GM12865 (cell line): ENCODE measurements at regions not wholly inside any gene's neighbourhood (a gene's known extent, or its start where the extent isn't known, plus 50 kb on each side); places are given as distances from the start of the nearest gene placed in this dataset.

Experiments used
- DNase-seq: peaks from one replicate; pipeline ENCODE4 v3.0.0; 2010; ENCODE audit warnings: low read depth
- H3K4me3 ChIP-seq: 2 replicates; pipeline ENCODE4 v1.5.1; 2011; ENCODE audit warnings: mild to moderate bottlenecking, low read depth, low read length, control low read depth
- CTCF ChIP-seq: IDR thresholded peaks from 2 replicates; pipeline ENCODE4 v1.5.1; 2011; ENCODE audit warnings: low read length, control low read depth, low read depth, inconsistent platforms; ENCODE audit not compliant: insufficient read depth; ENCODE audit errors: missing control alignments

- no peak for TF ChIP-seq CTCF
- DNase-seq = no peak
- no peak overlapping the region for H3K4me3 ChIP-seq
Measured at GRCh38 chr10:52986125-52986524, 213.5 kb upstream of the MBL2 start.

GRCh38 chr10:52984169-52984568 lies 211.6 kb upstream of the MBL2 start:
- no peak for TF ChIP-seq CTCF
- DNase-seq = no peak

GRCh38 chr10:52979295-52979990 lies 206.9 kb upstream of the MBL2 start:
- TF ChIP-seq CTCF = no peak
- no peak overlapping the region for H3K4me3 ChIP-seq
- no peak for DNase-seq

More at GRCh38 chr10:52984169-52984568, 211.6 kb upstream of the MBL2 start:
- no peak overlapping the region for H3K4me3 ChIP-seq

- no peak for TF ChIP-seq CTCF
- DNase-seq = no peak
- no peak overlapping the region for H3K4me3 ChIP-seq
Measured at GRCh38 chr10:52977581-52977980, 205.0 kb upstream of the MBL2 start.

GRCh38 chr10:52967806-52968795 lies 195.5 kb upstream of the MBL2 start:
- no peak overlapping the region for H3K4me3 ChIP-seq
- DNase-seq = no peak
- TF ChIP-seq CTCF = no peak

GRCh38 chr10:52966904-52967303 lies 194.3 kb upstream of the MBL2 start:
- no peak overlapping the region for H3K4me3 ChIP-seq
- no peak for DNase-seq
- TF ChIP-seq CTCF = no peak
